ENCODE measurements at regions not wholly inside any gene's neighbourhood (a gene's known extent, or its start where the extent isn't known, plus 50 kb on each side); places are given as distances from the start of the nearest gene placed in this dataset.
"Not testable (repeated sequence)": the region's sequence is repeated elsewhere in the genome, so short reads cannot be mapped to it uniquely, and the experiment has no call there.

- no peak for DNase-seq
These were observed 156.3 kb downstream of the NDFIP2 start for GRCh38 chr13:79637133-79637763.

- no peak for DNase-seq
These were observed 150.2 kb downstream of the NDFIP2 start for GRCh38 chr13:79631051-79631659.

GRCh38 chr13:79628463-79628862 lies 147.5 kb downstream of the NDFIP2 start:
- no peak for DNase-seq

- no peak for DNase-seq
These were observed 146.0 kb downstream of the NDFIP2 start for GRCh38 chr13:79626924-79627323.

GRCh38 chr13:79625517-79625916 lies 144.6 kb downstream of the NDFIP2 start:
- DNase-seq = no peak

GRCh38 chr13:79621902-79622301 lies 140.9 kb downstream of the NDFIP2 start:
- no peak for DNase-seq

GRCh38 chr13:79621449-79621848 lies 140.5 kb downstream of the NDFIP2 start:
- DNase-seq = no peak

GRCh38 chr13:79614250-79614918 lies 133.4 kb downstream of the NDFIP2 start:
- no peak for DNase-seq

- DNase-seq = no peak
These were observed 131.6 kb downstream of the NDFIP2 start for GRCh38 chr13:79612604-79613003.

GRCh38 chr13:79607895-79608294 lies 126.9 kb downstream of the NDFIP2 start:
- DNase-seq = not testable (repeated sequence)

Measured in activated CD4-positive, alpha-beta T cell treated with anti-CD3 and anti-CD28 coated beads, Interleukin-2, amount 50 U/mL, for 16 hours (primary cell).